GM19239 (cell line): ENCODE measurements at regions not wholly inside any gene's neighbourhood (a gene's known extent, or its start where the extent isn't known, plus 50 kb on each side); places are given as distances from the start of the nearest gene placed in this dataset.

Experiments used
- DNase-seq: peaks from one replicate; pipeline ENCODE4 v3.0.0; 2011; ENCODE audit warnings: low spot score; ENCODE audit not compliant: insufficient read length
- FAIRE-seq: peaks from 2 replicates; lab custom pipeline; 2011; peaks lifted over from hg19 to GRCh38; lab: Jason Lieb, UNC

DNA sequence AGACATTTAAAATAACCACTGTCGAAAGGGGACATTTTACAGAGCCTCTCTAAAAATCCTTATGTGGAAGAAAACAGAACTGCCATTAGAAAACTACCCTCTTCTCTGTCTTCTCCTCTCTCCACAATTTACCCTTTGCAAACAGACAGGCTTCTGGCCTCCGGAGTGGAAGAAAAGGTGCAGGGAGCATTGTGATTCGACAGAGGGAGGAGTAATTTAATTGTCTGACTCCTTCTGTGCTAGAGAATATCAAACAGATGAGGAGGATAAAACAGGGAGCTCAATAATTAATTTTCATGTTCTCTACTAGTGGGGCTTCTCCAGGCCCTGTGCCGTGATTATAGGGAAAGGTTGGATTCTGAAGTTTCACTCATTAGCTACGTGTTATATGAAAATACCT lies 615.5 kb upstream of the MKI67 start:
- no peak for DNase-seq
- no peak for FAIRE-seq

DNA sequence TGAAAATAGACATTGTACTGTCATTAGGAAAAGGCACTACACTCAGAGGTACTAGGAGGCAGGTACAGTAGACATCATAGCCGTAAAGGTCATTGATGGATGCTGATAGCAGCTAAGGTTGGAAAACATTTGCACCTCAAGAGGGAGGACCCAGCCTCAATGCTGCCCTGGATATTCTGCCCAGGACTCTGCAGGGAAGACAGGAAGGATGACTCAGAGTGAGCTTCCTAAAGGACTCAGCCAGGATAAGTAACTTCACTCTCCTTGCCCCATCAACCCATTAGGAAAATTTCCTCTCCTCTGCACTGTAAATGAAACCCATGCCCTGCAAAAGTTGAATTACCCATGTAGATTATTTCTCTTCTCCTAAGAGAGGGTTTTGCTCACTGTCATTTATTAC lies 617.9 kb upstream of the MKI67 start:
- no peak for DNase-seq
- FAIRE-seq = no peak

DNA sequence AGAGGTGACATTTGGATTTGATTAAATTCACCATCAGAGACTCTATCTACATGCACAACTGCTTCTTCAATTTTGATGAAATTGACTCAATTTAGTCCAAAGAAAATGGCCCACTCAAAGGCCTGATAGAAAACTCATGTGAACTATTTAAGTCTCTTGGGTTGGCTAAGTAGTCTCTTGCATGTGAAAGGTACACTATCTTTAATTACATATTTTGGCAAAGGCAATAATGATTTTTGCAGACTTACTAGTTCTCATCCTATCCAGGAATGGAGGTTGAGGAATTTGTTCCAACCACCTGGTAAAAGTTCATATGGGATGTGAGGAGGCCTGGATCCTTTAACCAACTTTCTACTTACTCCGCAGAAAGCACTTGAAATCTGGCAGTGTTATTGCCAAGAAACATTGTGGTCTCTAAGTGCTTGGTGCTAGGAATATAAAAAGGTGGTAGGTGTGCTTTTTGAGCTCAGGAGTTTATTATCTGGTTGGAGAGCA lies 618.6 kb upstream of the MKI67 start:
- no peak for DNase-seq
- no peak for FAIRE-seq

DNA sequence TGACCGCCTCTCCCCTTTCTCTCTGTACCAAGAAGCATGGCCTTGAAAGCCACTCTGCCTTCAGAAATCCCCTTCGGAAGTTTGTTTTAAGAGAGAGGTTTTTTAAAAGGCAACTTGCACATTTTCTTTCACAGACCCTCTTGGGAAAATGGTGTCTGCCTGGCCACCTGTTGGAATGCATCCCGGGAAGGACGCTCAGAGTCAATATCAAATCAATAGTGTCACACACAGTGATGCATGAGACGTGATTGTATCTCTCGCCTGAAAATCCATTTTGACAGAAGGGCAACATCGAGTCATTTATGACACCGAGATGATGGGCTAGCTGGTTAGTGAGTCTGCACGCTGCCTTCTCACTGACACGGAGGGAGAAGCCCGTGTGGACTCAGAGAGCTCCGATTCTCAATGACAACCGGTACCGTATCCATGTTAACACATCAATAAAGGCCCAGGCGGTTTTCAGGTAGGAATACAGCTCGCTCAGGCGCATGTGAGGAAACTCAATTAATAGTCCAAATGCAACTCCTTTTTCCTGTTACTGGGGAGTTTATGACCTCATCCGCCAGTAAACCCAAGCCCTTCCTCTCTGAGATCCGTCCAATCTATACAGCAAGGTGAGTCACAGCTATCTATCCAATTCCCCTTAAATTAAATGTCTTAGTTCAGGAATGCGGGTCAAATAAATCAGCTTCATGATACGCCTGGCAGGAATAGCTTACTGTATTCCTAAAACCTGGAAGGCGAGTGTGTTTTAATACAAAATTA lies 621.5 kb upstream of the MKI67 start:
- FAIRE-seq (no peak), DNase-seq (no peak)

DNA sequence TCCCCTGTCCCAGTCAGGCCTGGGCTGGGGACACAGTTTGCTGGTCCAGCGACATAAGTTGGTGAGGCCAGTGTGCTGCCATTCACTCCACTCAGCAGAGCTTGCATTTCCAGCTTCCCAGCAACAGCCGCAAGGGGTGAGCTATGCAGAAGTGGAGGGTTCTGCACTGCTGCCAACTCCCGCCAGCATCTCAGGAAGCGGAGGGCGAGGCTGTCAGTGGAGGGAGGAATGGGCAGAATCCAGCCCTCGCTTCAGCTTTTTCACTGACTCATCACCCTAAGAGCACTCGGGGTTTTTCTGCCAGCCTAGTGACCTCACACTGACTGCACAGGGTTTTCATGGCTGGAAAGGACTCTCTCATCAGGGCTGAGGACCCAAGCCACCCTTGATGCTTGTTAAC lies 625.1 kb upstream of the MKI67 start:
- FAIRE-seq (no peak), DNase-seq (no peak)

DNA sequence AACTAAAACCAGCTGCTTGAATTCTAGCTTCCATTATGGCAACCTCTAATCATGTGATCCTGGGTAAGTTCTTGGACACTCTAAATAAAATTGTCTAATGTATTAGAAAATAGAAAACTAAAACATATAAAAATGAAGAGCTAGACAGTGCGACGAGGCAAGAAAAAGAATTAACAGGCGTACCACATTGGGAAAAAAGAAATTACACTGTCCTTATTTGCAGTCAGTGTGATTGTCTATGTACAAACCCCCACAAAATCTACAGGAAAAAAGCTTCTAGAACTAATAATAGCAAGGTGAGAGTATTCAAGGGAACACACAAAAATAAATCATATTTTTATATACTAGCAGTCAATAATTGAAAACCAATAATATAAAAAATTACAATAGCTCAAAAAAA lies 625.6 kb upstream of the MKI67 start:
- no peak for FAIRE-seq
- DNase-seq = no peak

DNA sequence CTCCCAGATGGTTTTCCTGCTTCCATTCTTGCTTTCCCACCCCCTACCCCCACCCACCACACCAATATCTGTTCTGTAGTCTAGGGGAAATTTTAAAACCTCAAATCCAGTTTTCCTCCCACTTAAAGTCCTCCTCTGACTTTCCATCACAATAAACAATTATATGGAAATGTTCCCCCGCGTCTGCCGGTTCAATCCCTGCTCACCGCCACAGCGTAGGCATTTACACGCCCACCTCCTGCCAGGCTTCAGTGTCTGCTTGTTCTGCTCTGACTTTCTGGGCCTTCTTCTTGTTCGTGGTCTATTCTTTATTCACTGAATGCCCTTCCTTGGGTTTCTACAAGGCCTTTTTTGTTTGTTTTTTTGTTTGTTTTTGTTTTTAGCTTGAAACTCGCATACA lies 633.0 kb upstream of the MKI67 start:
- DNase-seq (no peak), FAIRE-seq (no peak)

DNA sequence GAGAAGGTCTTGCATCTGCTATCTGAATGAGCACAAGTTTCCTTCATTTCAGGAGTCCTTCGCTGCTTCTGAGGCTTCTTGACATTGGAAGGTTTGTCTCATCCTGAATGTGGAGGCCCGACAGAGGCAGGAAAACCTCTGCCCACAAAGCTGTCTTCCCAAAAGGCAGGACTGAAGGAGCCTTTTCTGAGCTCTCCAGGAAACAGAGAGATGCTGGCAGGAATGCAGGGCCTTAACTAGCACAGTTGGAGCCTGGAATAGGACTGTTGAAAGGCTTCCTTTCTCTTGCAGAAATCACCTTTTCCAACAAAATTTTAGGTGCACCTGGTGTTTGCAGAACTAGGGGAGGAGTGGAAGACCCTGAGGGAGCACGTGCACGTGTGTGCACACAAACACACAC lies 637.4 kb upstream of the MKI67 start:
- no peak for DNase-seq
- no peak for FAIRE-seq

DNA sequence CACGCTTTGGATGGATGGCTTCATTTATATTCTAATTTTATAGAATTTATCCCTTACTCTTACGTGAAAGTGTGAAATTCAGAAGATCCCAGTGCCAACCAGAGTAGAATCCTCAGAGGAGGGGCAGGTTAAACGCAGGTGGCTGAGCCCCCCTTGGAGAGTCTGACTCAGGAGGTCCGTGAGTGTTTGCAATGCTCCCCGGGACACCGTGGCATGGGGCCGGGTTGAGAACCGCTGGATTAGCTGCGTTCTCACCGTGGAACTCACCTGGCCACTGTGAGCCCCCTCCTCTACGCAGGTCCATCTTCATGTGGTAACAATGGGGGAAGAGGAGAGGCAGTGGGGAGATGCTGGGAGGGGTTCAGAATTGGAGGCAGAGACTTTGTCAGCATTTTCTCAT lies 638.0 kb upstream of the MKI67 start:
- FAIRE-seq (no peak), DNase-seq (no peak)

DNA sequence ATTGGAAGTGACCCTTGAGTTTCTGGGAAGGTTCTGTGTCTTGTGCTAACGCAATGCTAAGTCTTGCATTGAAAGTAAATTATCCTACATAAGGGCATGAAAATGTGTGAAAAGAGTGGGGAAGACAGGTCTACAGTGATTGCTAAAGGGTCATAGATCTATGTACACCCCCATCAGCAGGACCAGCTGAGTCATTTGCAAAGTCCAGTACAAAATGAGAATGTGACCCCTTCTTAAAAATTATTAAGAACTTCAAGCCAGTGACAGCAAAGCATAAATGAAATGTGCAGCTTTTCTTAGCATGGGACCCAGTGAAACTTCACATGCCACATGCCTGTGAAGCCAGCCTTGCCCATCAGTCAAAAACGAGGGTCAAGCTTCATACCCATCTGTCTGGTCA lies 640.7 kb upstream of the MKI67 start:
- no peak for FAIRE-seq
- no peak for DNase-seq

DNA sequence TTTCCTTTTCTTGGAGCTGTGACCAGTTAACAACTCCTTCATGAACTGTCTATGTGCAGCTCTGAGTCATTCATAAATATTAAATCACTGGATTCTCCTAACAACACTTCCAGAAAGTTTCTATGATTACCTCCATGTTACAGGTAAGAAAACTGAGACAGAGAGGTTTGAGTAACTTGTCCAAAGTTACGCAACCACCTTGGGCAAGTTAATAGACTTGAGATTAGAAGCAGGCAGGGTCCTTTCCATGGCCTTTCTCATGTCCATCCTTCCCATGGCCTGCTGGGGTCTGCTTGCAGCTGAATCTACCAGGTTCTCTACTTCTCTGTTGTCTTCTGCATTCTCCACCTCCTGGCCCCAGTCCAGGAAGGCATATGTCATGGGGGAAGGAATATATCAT lies 648.8 kb upstream of the MKI67 start:
- FAIRE-seq (no peak), DNase-seq (no peak)

DNA sequence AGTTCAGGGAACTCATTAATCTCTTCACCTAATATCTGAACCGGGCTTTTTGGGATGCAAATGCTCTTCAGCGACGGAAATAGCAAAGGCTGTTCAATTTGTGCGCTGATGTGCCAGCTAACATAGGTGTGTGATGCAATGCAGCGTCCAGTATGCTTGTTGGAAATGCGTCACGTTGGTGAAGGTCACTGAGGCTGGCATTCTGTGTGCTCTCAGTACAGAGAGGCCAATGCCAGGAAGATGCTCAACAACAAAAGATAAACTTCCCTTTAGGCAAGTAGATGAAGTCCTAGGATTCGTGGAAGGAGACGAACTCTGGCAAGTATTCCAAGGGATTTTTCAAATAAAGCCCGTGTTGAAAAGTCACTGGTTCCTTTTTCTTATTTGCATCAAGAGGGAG lies 649.5 kb upstream of the MKI67 start:
- DNase-seq (no peak), FAIRE-seq (no peak)

DNA sequence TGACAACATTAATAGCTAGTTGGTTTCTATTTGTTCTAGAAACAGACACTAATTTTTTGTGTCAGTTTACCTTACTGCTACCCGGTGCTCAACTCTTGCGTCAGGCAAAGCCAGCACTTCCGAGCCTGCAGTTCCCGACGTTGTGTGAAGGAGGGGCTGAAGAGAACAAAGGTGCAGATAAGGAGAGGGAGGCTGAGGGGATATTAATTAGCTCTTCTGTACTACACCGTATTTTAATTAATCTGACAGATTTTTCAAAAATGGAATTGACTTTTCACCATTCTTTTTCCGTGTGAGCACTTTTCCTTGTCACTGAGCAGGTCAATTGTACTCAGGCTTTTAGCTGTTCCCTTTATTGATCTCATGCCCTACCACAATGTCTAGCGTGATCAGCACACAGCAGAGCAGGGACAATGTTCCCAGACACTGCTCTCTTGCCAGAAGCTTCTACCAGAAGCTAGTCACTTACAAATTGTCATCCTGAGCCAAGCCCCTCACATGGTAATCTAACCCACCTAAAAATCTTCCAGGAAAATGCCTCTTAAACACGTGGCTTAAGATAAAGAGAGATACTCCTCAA lies 650.5 kb upstream of the MKI67 start:
- FAIRE-seq (no peak), DNase-seq (no peak)

DNA sequence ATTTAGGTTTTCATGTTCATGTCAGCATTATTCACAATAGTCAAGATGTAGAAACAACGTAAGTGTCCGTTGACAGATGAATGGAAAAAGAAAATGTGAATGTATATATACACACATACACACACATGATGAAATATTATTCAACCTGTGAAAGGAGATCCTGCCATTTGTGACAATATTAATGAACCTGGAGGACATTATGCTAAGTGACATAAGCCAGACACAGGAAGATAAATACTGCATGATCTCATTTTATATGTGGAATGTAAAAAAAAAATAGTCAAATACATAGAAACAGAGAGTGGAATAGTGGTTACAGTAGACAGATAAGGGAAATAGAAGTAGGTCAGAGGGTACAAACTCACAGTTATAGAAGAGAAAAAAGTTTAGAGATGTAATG lies 651.1 kb upstream of the MKI67 start:
- FAIRE-seq = no peak

DNA sequence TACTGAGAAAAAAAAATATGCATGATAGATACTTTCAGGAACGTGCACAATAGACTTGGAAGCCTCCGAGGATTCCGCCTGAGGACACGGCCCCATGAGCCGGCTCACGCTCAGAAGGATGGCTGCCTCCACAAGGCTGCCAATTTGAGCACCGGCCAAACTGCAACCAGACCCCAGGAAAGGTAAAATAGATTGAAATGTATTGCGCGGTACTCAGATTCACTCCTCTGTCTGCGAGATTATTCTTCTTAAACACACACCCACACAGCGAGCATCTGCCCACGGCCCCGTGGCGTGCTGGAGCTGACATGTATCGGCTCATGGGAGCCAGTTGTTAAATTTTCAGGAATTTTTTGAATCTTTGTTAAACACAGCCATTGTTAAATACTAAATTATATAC lies 653.2 kb upstream of the MKI67 start:
- FAIRE-seq (no peak), DNase-seq (no peak)

More for the DNA sequence above, 651.1 kb upstream of the MKI67 start:
- no peak for DNase-seq

DNA sequence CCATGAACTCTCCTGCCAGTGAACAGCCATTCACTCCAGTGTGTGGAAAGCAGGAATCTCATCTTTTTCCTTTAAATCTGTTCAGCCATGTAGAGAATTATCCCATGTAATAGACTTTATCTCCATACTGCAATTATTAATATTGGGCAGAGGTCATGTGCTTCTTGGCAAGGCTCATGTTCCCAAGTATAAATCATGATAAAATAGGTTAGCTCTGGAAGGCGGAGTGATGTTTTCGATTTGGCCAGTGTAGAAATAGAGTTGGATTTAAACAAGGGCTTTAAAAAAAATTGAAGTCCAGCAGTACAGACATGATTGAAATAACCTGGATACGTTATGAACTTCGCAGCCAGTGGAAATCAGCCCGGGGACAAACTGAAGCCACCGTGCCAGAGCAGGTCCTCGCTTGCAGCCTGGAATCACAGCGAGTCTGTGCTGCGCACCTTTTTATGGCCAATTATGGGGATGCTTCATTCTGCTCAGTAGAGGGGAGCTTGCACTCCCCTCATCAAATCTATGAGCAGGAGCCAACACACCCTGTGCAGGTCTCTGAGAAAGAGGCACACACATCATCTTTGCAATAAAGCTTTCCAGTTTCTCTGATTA lies 654.0 kb upstream of the MKI67 start:
- FAIRE-seq = no peak
- DNase-seq = no peak

DNA sequence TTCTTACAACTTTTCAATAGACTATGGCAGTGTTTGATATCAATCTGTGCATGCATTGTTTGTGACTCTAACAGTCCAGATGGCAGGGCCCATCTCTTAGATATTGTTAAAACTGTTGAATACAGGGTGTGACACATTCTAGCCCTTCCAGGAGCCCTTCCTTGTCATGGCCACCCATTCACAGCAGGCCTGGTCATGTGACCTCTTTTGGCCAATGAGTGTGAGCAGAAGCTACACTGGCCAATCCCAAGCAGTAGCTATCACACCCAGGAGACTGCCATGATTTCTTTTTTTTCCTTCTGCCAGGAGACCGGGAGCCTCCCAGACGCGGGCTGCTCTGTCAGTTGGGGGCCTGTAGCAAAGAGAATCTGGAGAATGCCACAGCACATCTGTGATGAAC lies 655.4 kb upstream of the MKI67 start:
- DNase-seq (no peak), FAIRE-seq (no peak)

DNA sequence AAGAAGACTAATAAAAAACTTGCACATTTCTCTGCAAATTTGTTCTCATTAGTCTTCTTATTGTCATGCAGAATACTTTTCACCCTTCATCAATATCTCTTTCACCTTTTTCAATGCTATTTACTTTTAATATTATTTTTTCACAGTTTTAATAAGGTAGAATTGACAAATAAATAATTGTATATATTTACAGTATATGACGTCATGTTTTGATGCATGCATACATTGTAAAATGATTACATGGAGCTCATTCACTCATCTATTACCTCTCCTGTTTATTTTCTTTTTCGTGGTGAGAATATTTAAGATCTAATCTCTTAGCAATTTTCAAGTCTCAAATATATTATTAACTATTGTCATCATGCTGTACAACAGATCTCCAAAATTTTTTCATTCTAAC lies 658.2 kb upstream of the MKI67 start:
- no peak for DNase-seq
- FAIRE-seq = no peak

DNA sequence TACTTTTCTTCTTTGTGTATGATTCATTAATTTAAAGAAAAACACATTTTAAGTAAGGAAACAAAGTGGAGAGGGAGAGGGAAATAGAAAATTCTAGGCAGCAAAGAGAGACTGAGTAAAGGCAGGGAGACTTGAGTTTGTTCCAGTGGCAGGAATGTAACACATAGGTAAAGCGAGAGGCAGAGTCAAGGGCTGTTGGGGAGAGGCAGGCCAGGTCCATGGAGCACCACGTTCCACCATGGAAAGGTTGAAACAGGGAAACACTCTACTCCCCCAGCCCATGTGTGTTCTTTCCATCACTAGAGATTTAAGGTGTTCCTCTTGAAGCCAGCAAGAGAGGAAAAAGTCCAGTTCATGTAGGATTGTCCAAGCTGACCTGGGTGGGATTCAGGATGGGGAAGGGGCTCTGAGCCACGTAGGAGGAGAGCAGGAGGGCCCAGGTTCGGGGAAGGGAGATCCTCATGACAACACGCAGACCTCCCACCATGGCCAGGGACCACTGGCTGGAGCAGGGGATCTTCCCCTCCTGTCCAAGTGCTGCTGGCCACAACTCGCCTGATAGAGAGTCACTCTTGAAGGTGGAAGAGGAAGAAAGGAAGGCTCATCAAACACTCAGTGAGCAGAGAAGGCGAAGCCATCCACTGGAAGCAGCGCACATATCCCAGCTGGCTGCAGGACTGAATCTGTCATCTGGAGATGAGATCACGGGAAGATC lies 666.4 kb upstream of the MKI67 start:
- no peak for DNase-seq
- FAIRE-seq = no peak

DNA sequence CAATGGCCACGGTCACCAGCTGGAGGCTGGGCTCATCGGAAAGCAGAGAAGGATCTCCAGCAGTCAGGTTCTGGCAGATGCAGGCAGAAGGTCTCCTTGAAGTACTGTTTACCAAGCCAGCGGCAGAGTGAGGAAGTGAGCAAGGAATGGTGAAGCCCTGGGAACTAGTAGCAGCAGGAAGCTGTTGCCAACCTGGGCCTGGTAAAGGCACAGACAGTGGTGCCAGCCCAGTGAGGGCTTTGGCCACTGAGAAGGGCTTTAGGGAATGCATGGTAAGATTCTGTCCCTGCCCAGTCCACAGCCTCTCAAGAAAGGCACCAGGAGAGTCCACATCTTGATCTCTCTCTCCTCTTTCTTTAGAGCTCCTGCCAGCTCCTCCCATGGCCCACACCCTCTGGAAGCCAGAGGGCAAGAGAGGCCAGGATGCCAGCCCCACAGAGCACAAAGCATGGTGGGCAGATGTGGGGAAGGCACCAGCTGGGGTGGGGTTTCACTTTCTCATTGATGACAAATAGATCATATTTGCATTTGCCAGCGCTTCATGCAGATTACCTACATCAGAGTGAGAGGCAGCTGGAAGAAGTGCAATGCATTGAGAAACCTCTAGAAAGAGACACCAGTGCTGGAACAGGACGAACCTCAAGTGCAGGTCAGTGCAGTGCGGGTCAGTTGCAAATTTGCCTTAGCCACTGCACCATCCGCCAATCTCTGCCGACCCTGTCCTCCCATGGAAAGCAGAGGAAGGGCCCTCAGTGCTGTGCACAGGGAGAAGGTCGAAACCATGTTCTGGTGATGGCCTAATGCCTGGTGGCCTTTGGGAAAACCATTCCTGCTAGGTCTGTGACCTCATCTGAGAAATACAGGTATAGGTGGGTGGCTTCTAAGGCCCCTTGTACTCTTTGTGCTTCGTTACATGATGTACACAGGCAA lies 667.8 kb upstream of the MKI67 start:
- FAIRE-seq = no peak
- DNase-seq = no peak
